ENCODE measurements at regions not wholly inside any gene's neighbourhood (a gene's known extent, or its start where the extent isn't known, plus 50 kb on each side); places are given as distances from the start of the nearest gene placed in this dataset.
"Not testable (repeated sequence)": the region's sequence is repeated elsewhere in the genome, so short reads cannot be mapped to it uniquely, and the experiment has no call there.

GRCh38 chrX:50978920-50979682 is 68.6 kb downstream of the BMP15 start:
- Histone ChIP-seq H3K4me3 (ENCODE audit: low read depth in 1 of 2, low read length in 2 of 2) (no peak overlapping the region), H2AFZ (ENCODE audit: low read depth, low read length) (no peak overlapping the region), H3K9ac (ENCODE audit: low read depth, low read length) (no peak overlapping the region), H3K79me2 (ENCODE audit: insufficient read depth, low read length) (no peaks in the 10 kb centered on the region), H3K4me2 (ENCODE audit: insufficient read depth, low read length) (no peak overlapping the region), H3K4me1 (ENCODE audit: insufficient read depth, low read length) (no peaks in the 10 kb centered on the region), H4K20me1 (ENCODE audit: insufficient read depth, low read length) (no peaks in the 10 kb centered on the region), H3K9me3 (ENCODE audit: insufficient read depth, low read length, severe bottlenecking) (no peaks in the 10 kb centered on the region), H3K27ac (ENCODE audit: low read length) (no peak overlapping the region), H3K27me3 (ENCODE audit: insufficient read depth, low read length, poor library complexity) (no peaks in the 10 kb centered on the region), H3K36me3 (ENCODE audit: insufficient read depth, low read length) (no peaks in the 10 kb centered on the region)
- no peak for ATAC-seq (ENCODE audit: insufficient read depth, low read depth)
- no peak for DNase-seq
- no peak for TF ChIP-seq EZH2 (IDR thresholded peaks at IDR 0.05; ENCODE audit: borderline replicate concordance, low read depth, low read length, severe bottlenecking)

- H3K9ac ChIP-seq (ENCODE audit: low read depth, low read length): no peak overlapping the region
- H4K20me1 ChIP-seq (ENCODE audit: insufficient read depth, low read length): no peaks in the 10 kb centered on the region
- H3K27me3 ChIP-seq (ENCODE audit: insufficient read depth, low read length, poor library complexity): no peaks in the 10 kb centered on the region
- no peak overlapping the region for H2AFZ ChIP-seq (ENCODE audit: low read depth, low read length)
- H3K27ac ChIP-seq (ENCODE audit: low read length): no peak overlapping the region
- no peak overlapping the region for H3K4me3 ChIP-seq (ENCODE audit: low read depth in 1 of 2, low read length in 2 of 2)
- DNase-seq: no peak
- H3K79me2 ChIP-seq (ENCODE audit: insufficient read depth, low read length): no peaks in the 10 kb centered on the region
- H3K4me1 ChIP-seq (ENCODE audit: insufficient read depth, low read length): no peaks in the 10 kb centered on the region
- no peak overlapping the region for H3K4me2 ChIP-seq (ENCODE audit: insufficient read depth, low read length)
- no peaks in the 10 kb centered on the region for H3K36me3 ChIP-seq (ENCODE audit: insufficient read depth, low read length)
- ATAC-seq (ENCODE audit: insufficient read depth, low read depth): no peak
- no peak for TF ChIP-seq EZH2 (IDR thresholded peaks at IDR 0.05; ENCODE audit: borderline replicate concordance, low read depth, low read length, severe bottlenecking)
- no peak for TF ChIP-seq CTCF (IDR thresholded peaks at IDR 0.05; ENCODE audit: borderline replicate concordance, extremely low read depth, low read length, poor library complexity, severe bottlenecking)
- no peaks in the 10 kb centered on the region for H3K9me3 ChIP-seq (ENCODE audit: insufficient read depth, low read length, severe bottlenecking)
Observed at GRCh38 chrX:50980251-50980650, 69.7 kb downstream of the BMP15 start.

- H3K9ac ChIP-seq (ENCODE audit: low read depth, low read length): no peak overlapping the region
- H4K20me1 ChIP-seq (ENCODE audit: insufficient read depth, low read length): no peaks in the 10 kb centered on the region
- no peak overlapping the region for H3K4me2 ChIP-seq (ENCODE audit: insufficient read depth, low read length)
- peak; percentile 63 for TF ChIP-seq CTCF (IDR thresholded peaks at IDR 0.05; ENCODE audit: borderline replicate concordance, extremely low read depth, low read length, poor library complexity, severe bottlenecking)
- no peak for TF ChIP-seq EZH2 (IDR thresholded peaks at IDR 0.05; ENCODE audit: borderline replicate concordance, low read depth, low read length, severe bottlenecking)
- H3K36me3 ChIP-seq (ENCODE audit: insufficient read depth, low read length): no peaks in the 10 kb centered on the region
- H2AFZ ChIP-seq (ENCODE audit: low read depth, low read length): no peak overlapping the region
- ATAC-seq (ENCODE audit: insufficient read depth, low read depth) (no peak), DNase-seq (peak; percentile 15)
- no peak overlapping the region for H3K4me3 ChIP-seq (ENCODE audit: low read depth in 1 of 2, low read length in 2 of 2)
- H3K79me2 ChIP-seq (ENCODE audit: insufficient read depth, low read length): no peaks in the 10 kb centered on the region
- H3K27me3 ChIP-seq (ENCODE audit: insufficient read depth, low read length, poor library complexity): no peaks in the 10 kb centered on the region
- no peaks in the 10 kb centered on the region for H3K9me3 ChIP-seq (ENCODE audit: insufficient read depth, low read length, severe bottlenecking)
- H3K27ac ChIP-seq (ENCODE audit: low read length): no peak overlapping the region
- H3K4me1 ChIP-seq (ENCODE audit: insufficient read depth, low read length): no peaks in the 10 kb centered on the region
Observed at GRCh38 chrX:50988649-50989048, 78.1 kb downstream of the BMP15 start.

GRCh38 chrX:50996930-50997329 is 86.4 kb downstream of the BMP15 start:
- H3K79me2 ChIP-seq (ENCODE audit: insufficient read depth, low read length): no peaks in the 10 kb centered on the region
- H3K9me3 ChIP-seq (ENCODE audit: insufficient read depth, low read length, severe bottlenecking): no peaks in the 10 kb centered on the region
- H2AFZ ChIP-seq (ENCODE audit: low read depth, low read length): no peak overlapping the region
- TF ChIP-seq EZH2 (IDR thresholded peaks at IDR 0.05; ENCODE audit: borderline replicate concordance, low read depth, low read length, severe bottlenecking): no peak
- no peak for TF ChIP-seq CTCF (IDR thresholded peaks at IDR 0.05; ENCODE audit: borderline replicate concordance, extremely low read depth, low read length, poor library complexity, severe bottlenecking)
- no peak overlapping the region for H3K4me3 ChIP-seq (ENCODE audit: low read depth in 1 of 2, low read length in 2 of 2)
- H3K27me3 ChIP-seq (ENCODE audit: insufficient read depth, low read length, poor library complexity): no peaks in the 10 kb centered on the region
- no peak overlapping the region for H3K4me2 ChIP-seq (ENCODE audit: insufficient read depth, low read length)
- H3K9ac ChIP-seq (ENCODE audit: low read depth, low read length): no peak overlapping the region
- ATAC-seq (ENCODE audit: insufficient read depth, low read depth) (no peak), DNase-seq (no peak)
- no peaks in the 10 kb centered on the region for H3K4me1 ChIP-seq (ENCODE audit: insufficient read depth, low read length)
- H4K20me1 ChIP-seq (ENCODE audit: insufficient read depth, low read length): no peaks in the 10 kb centered on the region
- no peak overlapping the region for H3K27ac ChIP-seq (ENCODE audit: low read length)
- no peaks in the 10 kb centered on the region for H3K36me3 ChIP-seq (ENCODE audit: insufficient read depth, low read length)

GRCh38 chrX:51000384-51000783 is 89.8 kb downstream of the BMP15 start:
- not testable (repeated sequence) for H3K9ac ChIP-seq (ENCODE audit: low read depth, low read length); DNase-seq; H3K4me1 ChIP-seq (ENCODE audit: insufficient read depth, low read length); H2AFZ ChIP-seq (ENCODE audit: low read depth, low read length); H3K36me3 ChIP-seq (ENCODE audit: insufficient read depth, low read length); H3K9me3 ChIP-seq (ENCODE audit: insufficient read depth, low read length, severe bottlenecking); H3K27ac ChIP-seq (ENCODE audit: low read length); H3K79me2 ChIP-seq (ENCODE audit: insufficient read depth, low read length); ATAC-seq (ENCODE audit: insufficient read depth, low read depth); H4K20me1 ChIP-seq (ENCODE audit: insufficient read depth, low read length); H3K4me2 ChIP-seq (ENCODE audit: insufficient read depth, low read length); H3K4me3 ChIP-seq (ENCODE audit: low read depth in 1 of 2, low read length in 2 of 2); H3K27me3 ChIP-seq (ENCODE audit: insufficient read depth, low read length, poor library complexity)

Data from DND-41 (cell line).